ENCODE measurements at regions not wholly inside any gene's neighbourhood (a gene's known extent, or its start where the extent isn't known, plus 50 kb on each side); places are given as distances from the start of the nearest gene placed in this dataset.

- TF ChIP-seq CTCF (conservative IDR thresholded peaks at IDR 0.05; ENCODE audit: low read length) (no peak), EZH2phosphoT487 (IDR thresholded peaks at IDR 0.05; ENCODE audit: borderline replicate concordance, low read depth, low read length) (no peak)
Observed at GRCh38 chr4:151921386-151921785, 160.6 kb upstream of the GATB start.

Data from OCI-LY7 (cell line).